Stomach (tissue), 8 donors: ENCODE measurements at regions not wholly inside any gene's neighbourhood (a gene's known extent, or its start where the extent isn't known, plus 50 kb on each side); places are given as distances from the start of the nearest gene placed in this dataset.

Experiments
- DNase-seq, 2 donors: peaks; one replicate each; pipeline versions ENCODE4 v3.0.0 to v3.0.0-alpha.2; 2013 to 2019
- H3K27ac ChIP-seq, 5 donors: fragments of 200-600 bp in 4 of 5; sonication (generic) in 4 of 5; one replicate each; pipeline ENCODE4 v1.5.1; 2013 to 2019; ENCODE audit warnings: mild to moderate bottlenecking in 1 of 5, moderate library complexity in 1 of 5
- H3K27me3 ChIP-seq, 3 donors: fragments of 200-600 bp; sonication (generic); one replicate each; pipeline ENCODE4 v1.5.1; 2017 to 2019; ENCODE audit warnings: mixed run types in 1 of 3
- H3K36me3 ChIP-seq, 4 donors: fragments of 200-600 bp; sonication (generic); 1 replicate in 3 of 4; 2 replicates in 1 of 4; pipeline ENCODE4 v1.5.1; 2016 to 2019
- H3K4me1 ChIP-seq, 4 donors: fragments of 200-600 bp; sonication (generic); one replicate each; pipeline ENCODE4 v1.5.1; 2016 to 2019
- H3K4me3 ChIP-seq, 4 donors: fragments of 200-600 bp; sonication (generic) in 3 of 4; one replicate each; pipeline ENCODE4 v1.5.1; 2016 to 2019; ENCODE audit warnings: mild to moderate bottlenecking in 1 of 4
- H3K9me3 ChIP-seq, 4 donors: fragments of 200-600 bp; sonication (generic); one replicate each; pipeline ENCODE4 v1.5.1; 2016 to 2019
- EP300 ChIP-seq: sonication (generic); formaldehyde crosslinking; IDR thresholded peaks from one replicate; pipeline ENCODE4 v1.6.1; 2017; ENCODE audit warnings: antibody characterized with exemption
- POLR2A ChIP-seq, 4 donors: fragments of 450-650 bp; IDR thresholded peaks; one replicate each; pipeline ENCODE4 v1.6.1; 2016; ENCODE audit warnings: antibody characterized with exemption in 4 of 4, control low read depth in 2 of 4, mild to moderate bottlenecking in 1 of 4, moderate library complexity in 1 of 4
- POLR2AphosphoS5 ChIP-seq, 3 donors: sonication (generic); formaldehyde crosslinking; IDR thresholded peaks; one replicate each; pipeline ENCODE4 v1.6.1; 2016; ENCODE audit warnings: antibody characterized with exemption in 3 of 3
- WGBS, 5 donors: extraction: QIAGEN DNeasy Blood & Tissue Kit in 3 of 5; methylation state at CpG; one replicate each; pipeline versions ENCODE4 v1.1.5 to v1.1.7; 2013 to 2018; 5-methylcytosine and 5-hydroxymethylcytosine counted together
- intact Hi-C: fragments of 100-400 bp; cut with DNase I; formaldehyde crosslinking; loops from one replicate; pipeline ENCODE4 v1.15.1; 2023; ENCODE audit warnings: low total_unique reads
- TF ChIP-seq, protein P1 (sequence below), 7 experiments: fragments of 450-650 bp in 4 of 7; fragments of 200-600 bp in 3 of 7; sonication (generic) in 3 of 7; IDR thresholded peaks; one replicate each; pipeline ENCODE4 v1.5.1; 2016 to 2019; ENCODE audit warnings: antibody characterized with exemption in 7 of 7, control low read depth in 2 of 7, mild to moderate bottlenecking in 1 of 7
- donor health status: healthy with polysubstance abuse.
- donor health status: Bipolar disorder and iron deficiency.
- donor health status: healthy.

DNA sequence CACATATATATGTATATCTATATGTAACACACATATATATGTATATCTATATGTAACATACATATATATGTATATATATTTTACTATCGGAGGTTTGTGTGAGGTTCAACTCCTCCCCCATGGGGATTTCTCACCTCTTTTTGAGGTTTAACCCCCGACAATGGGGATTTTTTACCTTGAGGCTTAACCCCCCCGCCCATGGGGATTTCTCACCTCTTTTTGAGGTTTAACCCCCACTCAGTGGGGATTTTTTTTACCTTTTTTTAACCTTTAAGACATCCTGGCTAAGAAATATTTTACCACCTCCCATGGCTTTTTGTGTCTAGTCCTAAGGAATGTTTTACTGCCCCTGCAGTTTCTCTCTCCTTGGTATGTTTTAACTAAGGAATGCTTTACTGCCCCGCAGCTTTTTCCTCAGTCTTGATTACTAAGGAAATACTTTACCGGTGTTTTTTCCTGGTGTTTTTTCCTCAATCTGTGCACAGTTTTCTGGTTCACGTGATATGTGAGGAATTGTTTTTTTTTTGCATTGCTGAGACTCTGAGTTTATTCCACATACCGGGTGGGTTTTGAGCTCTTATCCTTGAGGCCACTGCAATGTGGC, 185.2 kb downstream of the KLF13 start:
- intact Hi-C loops, result no loop called here
- Histone ChIP-seq H3K27ac (no peak overlapping the region), H3K4me1 (no peaks in the 10 kb centered on the region), H3K4me3 (no peak overlapping the region), H3K9me3 (no peaks in the 10 kb centered on the region), H3K36me3 (no peaks in the 10 kb centered on the region), H3K27me3 (no peaks in the 10 kb centered on the region)
- no peak for DNase-seq
- TF ChIP-seq EP300, result no peak
- TF ChIP-seq POLR2A (IDR thresholded peaks at IDR 0.05), result no peak
- no peak for TF ChIP-seq POLR2AphosphoS5 (IDR thresholded peaks at IDR 0.05)
- TF ChIP-seq, protein P1, sequence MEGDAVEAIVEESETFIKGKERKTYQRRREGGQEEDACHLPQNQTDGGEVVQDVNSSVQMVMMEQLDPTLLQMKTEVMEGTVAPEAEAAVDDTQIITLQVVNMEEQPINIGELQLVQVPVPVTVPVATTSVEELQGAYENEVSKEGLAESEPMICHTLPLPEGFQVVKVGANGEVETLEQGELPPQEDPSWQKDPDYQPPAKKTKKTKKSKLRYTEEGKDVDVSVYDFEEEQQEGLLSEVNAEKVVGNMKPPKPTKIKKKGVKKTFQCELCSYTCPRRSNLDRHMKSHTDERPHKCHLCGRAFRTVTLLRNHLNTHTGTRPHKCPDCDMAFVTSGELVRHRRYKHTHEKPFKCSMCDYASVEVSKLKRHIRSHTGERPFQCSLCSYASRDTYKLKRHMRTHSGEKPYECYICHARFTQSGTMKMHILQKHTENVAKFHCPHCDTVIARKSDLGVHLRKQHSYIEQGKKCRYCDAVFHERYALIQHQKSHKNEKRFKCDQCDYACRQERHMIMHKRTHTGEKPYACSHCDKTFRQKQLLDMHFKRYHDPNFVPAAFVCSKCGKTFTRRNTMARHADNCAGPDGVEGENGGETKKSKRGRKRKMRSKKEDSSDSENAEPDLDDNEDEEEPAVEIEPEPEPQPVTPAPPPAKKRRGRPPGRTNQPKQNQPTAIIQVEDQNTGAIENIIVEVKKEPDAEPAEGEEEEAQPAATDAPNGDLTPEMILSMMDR (IDR thresholded peaks at IDR 0.05), result no peak
- 66 to 80% (median 71%) methylated on average over 7 of the region's 7 CpGs for WGBS, 5 donors

DNA sequence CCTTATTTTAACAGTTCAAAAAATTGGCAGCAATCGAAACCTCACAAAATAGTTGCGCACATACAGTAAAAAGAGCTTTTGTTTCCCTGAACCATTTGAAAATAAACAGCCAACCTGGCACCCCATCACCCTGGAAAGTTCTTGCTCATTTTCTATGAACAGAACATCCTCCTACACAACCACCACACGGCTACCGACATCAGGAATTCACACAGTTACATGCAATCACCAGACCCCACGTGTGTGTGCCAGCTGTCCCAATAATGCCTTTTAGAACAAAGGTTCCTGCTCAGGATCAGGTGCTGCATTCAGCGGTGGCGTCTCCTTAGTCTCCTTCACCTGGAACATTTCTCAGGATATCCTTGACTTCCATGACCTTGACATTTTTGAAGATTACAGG, 186.5 kb downstream of the KLF13 start:
- intact Hi-C loops, result no loop called here
- no peak overlapping the region for H3K27ac ChIP-seq
- DNase-seq, result no peak
- 81 to 88% (median 87%) methylated on average over 7 of the region's 7 CpGs for WGBS, 5 donors
- no peak for TF ChIP-seq POLR2AphosphoS5 (IDR thresholded peaks at IDR 0.05)
- TF ChIP-seq, protein P1 (IDR thresholded peaks at IDR 0.05), result no peak
- no peak for TF ChIP-seq EP300
- no peak for TF ChIP-seq POLR2A (IDR thresholded peaks at IDR 0.05)
- no peaks in the 10 kb centered on the region for H3K27me3 ChIP-seq
- no peaks in the 10 kb centered on the region for H3K9me3 ChIP-seq
- H3K4me1 ChIP-seq, result no peaks in the 10 kb centered on the region
- H3K36me3 ChIP-seq, result no peaks in the 10 kb centered on the region
- H3K4me3 ChIP-seq, result no peak overlapping the region

DNA sequence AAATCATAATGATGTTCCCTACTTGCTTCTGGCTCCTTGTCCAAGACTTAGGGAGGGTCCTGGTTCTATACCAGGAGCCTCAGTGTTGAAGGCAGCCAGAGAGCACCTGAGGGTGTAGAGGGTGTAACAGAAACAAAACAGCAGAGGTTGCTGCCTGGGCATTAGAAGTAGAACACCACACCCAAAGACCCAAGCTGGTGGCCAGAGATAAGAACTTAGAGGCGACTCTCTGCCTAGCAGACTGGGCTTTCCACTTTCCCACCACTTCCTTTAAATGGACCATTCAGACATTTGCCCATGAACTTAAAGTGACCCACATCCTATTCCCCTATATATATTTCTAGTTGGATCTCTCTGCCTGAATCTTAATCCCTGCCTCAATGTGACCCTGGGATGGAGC, 189.8 kb downstream of the KLF13 start:
- no peak for DNase-seq
- Histone ChIP-seq H3K4me3 (no peak overlapping the region), H3K27ac (no peak overlapping the region), H3K4me1 (no peaks in the 10 kb centered on the region), H3K9me3 (no peaks in the 10 kb centered on the region), H3K36me3 (no peaks in the 10 kb centered on the region), H3K27me3 (no peaks in the 10 kb centered on the region)
- intact Hi-C loops, result no loop called here
- TF ChIP-seq, protein P1 (IDR thresholded peaks at IDR 0.05), result no peak
- TF ChIP-seq POLR2A (IDR thresholded peaks at IDR 0.05) (no peak), POLR2AphosphoS5 (IDR thresholded peaks at IDR 0.05) (no peak), EP300 (no peak)
- 19 to 59% (median 47%) methylated on average over 1 of the region's 1 CpG for whole genome bisulfite sequencing, 5 donors

DNA sequence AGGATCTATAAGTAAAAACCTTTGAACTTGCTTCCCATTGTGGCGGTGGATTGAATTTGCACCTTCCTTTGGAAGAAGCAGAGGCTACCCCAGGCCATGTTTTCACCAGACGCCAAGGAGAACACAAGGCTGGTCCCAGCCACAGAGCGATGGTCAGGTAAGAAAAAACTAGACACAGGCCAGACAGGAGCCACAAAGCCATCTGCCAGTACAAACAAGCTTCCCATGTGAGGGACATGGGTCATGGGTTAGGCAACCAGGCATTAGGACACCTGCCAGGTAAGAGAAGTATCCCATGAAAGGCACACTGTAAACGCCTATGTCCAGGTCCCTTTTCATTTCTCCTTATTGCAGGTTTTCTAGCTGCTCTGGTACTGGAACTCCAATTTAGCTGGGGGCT, 190.2 kb downstream of the KLF13 start:
- no peaks in the 10 kb centered on the region for H3K4me1 ChIP-seq
- TF ChIP-seq EP300, result no peak
- no peak for TF ChIP-seq POLR2A (IDR thresholded peaks at IDR 0.05)
- no peak for TF ChIP-seq POLR2AphosphoS5 (IDR thresholded peaks at IDR 0.05)
- TF ChIP-seq, protein P1 (IDR thresholded peaks at IDR 0.05), result no peak
- 82 to 97% (median 90%) methylated on average over 4 of the region's 4 CpGs for WGBS, 5 donors
- intact Hi-C loops, result no loop called here
- DNase-seq, result no peak
- H3K4me3 ChIP-seq, result no peak overlapping the region
- H3K27ac ChIP-seq, result no peak overlapping the region
- no peaks in the 10 kb centered on the region for H3K9me3 ChIP-seq
- H3K27me3 ChIP-seq, result no peaks in the 10 kb centered on the region
- no peaks in the 10 kb centered on the region for H3K36me3 ChIP-seq
